Stimulated activated CD8-positive, alpha-beta memory T cell treated with anti-CD3 and anti-CD28 coated beads, Interleukin-15, amount 100 ng/mL, for 48 hours (primary cell): ENCODE measurements at regions not wholly inside any gene's neighbourhood (a gene's known extent, or its start where the extent isn't known, plus 50 kb on each side); places are given as distances from the start of the nearest gene placed in this dataset.
"Not testable (repeated sequence)": the region's sequence is repeated elsewhere in the genome, so short reads cannot be mapped to it uniquely, and the experiment has no call there.

Experiments
- DNase-seq, 2 donors: peaks; one replicate each; pipeline ENCODE4 v3.0.0-alpha.2; 2020; ENCODE audit warnings: low read depth in 2 of 2

GRCh38 chr10:55747244-55747643, 613.8 kb downstream of the ZWINT start:
- DNase-seq: no peak

- DNase-seq: no peak
These were observed 615.1 kb downstream of the ZWINT start for GRCh38 chr10:55746002-55746401.

DNA sequence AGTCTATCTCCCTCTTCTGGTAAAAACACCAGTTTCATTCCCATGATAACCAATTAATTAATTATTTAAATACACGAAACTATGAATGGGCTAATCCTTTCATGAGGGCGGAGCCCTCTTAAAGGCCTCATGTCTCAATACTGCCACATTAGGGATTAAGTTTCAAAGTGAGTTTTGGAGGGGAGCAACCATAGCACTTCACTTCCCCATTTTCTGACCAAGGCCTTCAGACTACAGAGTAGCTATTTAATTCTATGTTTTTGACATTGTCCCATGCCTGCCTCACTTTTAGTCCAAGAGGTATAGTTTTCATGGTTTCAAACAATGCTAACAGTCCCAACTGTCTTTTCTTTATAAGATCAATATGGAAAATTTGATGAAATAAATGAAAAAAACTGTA, 618.6 kb downstream of the ZWINT start:
- no peak for DNase-seq

GRCh38 chr10:55740767-55741166, 620.3 kb downstream of the ZWINT start:
- DNase-seq: not testable (repeated sequence)

DNA sequence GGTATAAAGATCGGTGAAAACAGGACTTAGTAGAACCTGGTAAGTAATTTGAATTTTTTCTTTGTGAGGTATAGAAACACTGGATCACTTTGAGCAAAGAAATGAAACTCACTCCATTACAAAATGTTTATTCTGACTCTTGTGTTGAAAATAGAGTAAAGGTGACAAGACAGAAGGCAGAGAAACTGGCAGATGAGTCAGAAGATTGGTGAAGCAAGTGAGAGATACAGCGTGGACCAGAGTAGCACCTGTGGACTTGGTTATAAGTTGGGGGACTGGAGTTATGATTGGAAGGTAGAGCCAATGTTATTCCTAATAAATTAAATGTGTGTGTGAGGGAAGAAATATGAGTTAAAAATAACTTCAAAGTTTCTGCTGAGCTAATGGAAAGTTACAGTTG, 620.9 kb downstream of the ZWINT start:
- no peak for DNase-seq

- DNase-seq: no peak
These were observed 626.9 kb downstream of the ZWINT start for GRCh38 chr10:55734112-55734511.

GRCh38 chr10:55704950-55705349, 656.1 kb downstream of the ZWINT start:
- DNase-seq: no peak

- DNase-seq: no peak
These were observed 692.6 kb downstream of the ZWINT start for GRCh38 chr10:55668326-55668922.

GRCh38 chr10:55653531-55653930, 707.5 kb downstream of the ZWINT start:
- DNase-seq: no peak

GRCh38 chr10:55641601-55642000, 719.5 kb downstream of the ZWINT start:
- no peak for DNase-seq

DNA sequence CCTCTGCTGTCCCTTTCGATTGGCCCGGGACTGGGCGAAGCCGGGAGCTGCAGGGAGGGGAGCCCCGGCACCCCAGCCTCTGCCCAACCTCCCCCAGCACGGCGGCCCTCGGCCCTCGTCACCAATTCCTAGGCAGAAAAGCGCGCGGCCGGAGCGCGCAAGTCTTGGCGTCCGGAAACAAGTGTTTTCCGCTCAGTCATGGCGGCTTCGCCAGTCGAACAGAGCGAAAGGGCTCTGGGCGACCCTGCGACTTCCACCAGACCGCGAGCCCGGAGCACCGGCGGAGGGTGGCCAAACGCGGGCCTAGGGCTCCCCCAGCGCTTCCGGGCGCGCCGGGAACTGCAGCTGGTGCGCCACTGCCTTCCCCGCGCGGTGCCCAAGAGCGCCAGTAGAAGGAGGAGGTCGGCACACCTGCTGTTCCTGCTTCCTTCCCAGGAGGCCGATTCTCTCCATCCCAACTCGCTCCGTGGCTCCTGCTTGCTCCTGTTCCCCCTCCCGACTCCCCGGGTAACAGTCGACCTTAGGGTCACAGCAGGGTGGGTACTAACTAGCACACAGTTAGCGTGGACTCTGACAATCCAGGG, 729.9 kb downstream of the ZWINT start:
- DNase-seq: peak in 1 of 2 donors; percentile 8

DNA sequence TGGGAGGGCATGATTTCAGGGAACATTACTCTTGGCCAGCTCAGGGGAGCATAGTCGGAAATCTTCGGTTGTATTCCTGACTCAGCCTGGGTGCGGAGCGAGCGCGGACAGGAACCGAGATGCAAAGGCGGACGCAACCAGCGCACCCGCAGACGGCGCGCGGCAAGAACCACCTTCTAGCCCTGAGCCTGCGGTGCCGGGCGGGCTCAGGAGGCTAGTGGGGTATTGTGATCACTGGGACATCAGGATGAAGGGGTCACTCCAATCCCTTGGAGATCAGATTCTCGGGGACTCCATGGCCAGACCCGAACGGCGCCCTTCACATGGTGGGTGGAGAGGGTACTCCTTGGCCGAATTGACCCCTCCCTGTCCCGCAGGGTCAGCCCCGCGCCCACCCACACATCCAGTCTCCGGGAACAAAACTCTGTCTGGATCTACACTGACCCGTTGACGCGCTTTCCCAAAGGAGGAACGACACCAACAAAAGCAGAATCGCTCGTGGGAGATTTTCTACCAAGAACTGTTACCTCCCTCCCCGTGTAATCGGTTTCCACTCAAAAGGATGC, 730.5 kb downstream of the ZWINT start:
- DNase-seq: no peak

DNA sequence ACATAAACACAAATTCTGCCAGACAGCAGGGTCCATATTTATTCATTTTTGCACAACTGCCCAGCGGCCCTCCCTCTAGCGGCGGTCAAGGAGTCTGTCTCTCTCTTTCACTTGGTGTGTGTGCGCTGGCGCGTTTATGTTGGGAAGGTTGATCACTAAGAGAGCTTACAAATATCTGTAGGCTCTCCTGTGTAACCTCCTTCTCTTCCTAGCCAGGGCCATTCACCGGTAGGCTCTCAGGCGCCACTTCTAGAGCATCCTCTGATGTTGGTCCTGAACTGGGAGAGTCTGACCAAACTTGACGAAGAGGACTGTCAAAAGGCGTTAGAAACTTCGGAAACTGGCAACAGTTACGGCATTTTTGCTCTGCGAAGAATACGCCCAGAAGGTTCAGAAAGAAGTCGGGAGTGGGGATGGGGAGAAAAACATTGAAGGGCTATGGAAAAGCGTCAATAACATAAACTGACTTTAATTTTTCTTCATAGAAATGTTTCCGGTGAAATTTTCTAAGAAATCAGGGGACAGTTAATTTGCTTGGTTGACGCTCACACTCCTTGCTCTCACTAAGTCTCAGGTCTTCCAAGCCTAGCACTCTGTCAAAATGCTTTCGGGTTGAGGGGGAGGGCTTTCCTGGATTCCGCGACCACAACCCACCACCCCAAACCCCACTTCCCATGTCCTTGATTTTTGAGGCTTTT, 731.1 kb downstream of the ZWINT start:
- no peak for DNase-seq

DNA sequence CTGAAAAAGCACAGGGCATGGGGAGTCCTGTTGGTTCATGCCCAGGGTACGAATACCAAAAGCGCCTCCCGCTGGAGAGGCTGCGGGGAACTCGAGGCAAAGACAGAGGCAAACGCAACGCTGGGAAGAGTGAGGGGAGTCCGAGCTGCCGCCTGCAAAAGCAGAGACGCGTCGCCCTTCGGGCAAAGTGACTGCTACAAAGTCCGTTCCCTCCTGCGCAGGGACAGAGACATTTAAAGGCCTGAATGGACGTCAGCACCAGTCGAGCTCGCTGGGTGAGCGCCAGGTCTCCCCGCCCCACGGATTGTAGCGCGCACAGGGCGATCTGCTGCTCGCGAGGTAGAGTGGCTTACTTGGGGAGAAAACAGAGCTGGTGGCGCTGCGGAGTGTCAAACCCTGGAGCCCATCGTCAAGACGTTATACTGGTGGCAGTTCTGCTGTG, 732.8 kb downstream of the ZWINT start:
- no peak for DNase-seq

DNA sequence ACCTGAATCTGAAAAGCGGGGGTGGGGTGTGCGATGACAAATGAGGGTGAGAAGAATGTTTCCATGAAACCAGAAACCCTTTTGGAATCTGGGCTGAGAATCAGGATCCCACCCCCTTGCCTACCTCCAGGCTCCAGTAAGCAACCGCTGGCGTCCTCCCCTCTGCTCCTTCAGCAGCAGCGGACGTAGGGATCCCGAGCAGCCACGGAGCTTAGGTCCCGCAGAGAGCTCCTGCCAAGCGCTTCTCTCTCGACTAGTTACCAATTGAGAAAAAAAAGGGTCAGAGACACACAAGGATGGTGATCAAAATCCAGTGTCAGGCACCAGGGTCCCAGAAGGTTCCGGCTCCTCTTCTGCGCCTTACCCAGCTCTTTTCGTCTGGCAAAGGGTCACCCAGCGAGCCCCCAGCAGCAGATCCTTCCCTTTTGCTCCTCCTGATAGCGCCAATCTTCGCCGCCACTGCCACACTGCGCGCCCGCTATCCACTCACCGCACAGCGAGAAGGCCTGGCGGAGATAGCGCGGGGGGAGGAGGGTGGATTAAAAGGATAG, 733.5 kb downstream of the ZWINT start:
- no peak for DNase-seq

DNA sequence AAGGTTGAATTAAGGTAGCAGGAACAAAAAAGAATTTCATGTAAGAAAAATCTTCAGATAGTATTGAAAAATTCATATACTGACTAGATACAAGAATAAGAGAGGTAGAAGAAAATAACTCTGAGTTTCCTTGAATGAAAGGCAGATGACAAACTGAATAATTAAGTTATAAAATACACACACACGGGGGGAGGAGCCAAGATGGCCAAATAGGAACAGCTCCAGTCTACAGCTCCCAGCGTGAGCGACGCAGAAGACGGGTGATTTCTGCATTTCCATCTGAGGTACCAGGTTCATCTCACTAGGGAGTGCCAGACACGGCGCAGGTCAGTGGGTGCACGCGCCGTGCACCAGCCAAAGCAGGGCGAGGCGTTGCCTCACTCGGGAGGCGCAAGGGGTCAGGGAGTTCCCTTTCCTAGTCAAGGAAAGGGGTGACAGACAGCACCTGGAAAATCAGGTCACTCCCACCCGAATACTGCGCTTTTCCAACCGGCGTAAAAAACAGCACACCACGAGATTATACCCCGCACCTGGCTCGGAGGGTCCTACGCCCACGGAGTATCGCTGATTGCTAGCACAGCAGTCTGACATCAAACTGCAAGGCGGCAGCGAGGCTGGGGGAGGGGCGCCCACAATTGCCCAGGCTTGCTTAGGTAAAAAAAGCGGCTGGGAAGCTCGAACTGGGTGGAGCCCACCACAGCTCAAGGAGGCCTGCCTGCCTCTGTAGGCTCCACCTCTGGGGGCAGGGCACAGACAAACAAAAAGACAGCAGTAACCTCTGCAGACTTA, 759.2 kb downstream of the ZWINT start:
- DNase-seq: not testable (repeated sequence)

DNA sequence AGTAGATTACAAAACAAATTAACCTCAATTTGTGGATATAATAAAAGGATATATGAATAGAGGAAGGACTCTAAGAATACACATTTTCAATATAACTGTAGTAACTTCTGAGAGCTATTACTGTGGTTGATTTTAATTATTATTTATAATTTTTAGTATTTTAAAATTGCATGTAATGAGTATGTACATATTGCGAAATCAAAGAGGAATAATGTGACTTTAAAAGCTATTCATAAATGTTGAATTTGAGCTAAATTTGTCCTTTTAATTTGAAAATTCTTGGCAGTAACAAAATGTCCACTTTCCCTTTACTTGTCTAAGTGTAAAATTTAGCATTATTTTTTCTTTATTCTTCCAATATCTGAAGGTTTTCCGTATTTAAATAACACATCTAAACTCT, 750.6 kb upstream of the PCDH15 start:
- DNase-seq: no peak

- no peak for DNase-seq
These were observed 749.2 kb upstream of the PCDH15 start for GRCh38 chr10:55550236-55550635.

DNA sequence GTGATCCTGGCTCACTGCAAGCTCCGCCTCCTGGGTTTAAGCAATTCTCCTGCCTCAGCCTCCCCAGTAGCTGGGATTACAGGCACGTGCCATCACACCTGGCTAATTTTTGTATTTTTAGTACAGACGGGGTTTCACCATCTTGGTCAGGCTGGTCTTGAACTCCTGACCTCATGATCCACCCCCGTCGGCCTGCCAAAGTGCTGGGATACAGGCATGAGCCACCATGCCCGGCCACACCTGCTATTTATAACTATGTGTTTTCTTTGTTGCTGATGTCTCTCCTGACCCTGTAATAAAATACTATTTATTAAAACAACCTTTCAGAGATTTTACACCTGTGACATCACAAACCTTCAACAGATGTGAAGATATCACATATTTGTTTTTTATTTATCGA, 736.5 kb upstream of the PCDH15 start:
- DNase-seq: not testable (repeated sequence)

GRCh38 chr10:55519264-55519663, 718.2 kb upstream of the PCDH15 start:
- DNase-seq: no peak

GRCh38 chr10:55518416-55518815, 717.4 kb upstream of the PCDH15 start:
- not testable (repeated sequence) for DNase-seq

GRCh38 chr10:55509168-55509567, 708.1 kb upstream of the PCDH15 start:
- DNase-seq: no peak
